Suprapubic skin (tissue), 4 donors: ENCODE measurements at regions not wholly inside any gene's neighbourhood (a gene's known extent, or its start where the extent isn't known, plus 50 kb on each side); places are given as distances from the start of the nearest gene placed in this dataset.

ENCODE experiments used
- CTCF ChIP-seq, 2 donors: fragments of 200-600 bp in 1 of 2; fragments of 450-650 bp in 1 of 2; sonication (generic) in 1 of 2; IDR thresholded peaks; one replicate each; pipeline ENCODE4 v1.5.1; 2016 to 2019; ENCODE audit warnings: antibody characterized with exemption in 2 of 2, mild to moderate bottlenecking in 1 of 2, moderate library complexity in 1 of 2
- EP300 ChIP-seq: sonication (generic); formaldehyde crosslinking; IDR thresholded peaks from one replicate; pipeline ENCODE4 v1.6.1; 2017; ENCODE audit warnings: antibody characterized with exemption
- POLR2AphosphoS5 ChIP-seq, 3 donors: sonication (generic); formaldehyde crosslinking; IDR thresholded peaks; one replicate each; pipeline ENCODE4 v1.6.1; 2017; ENCODE audit warnings: antibody characterized with exemption in 3 of 3

GRCh38 chr22:48486558-48486957, 1341.1 kb downstream of the BRD1 start:
- TF ChIP-seq POLR2AphosphoS5 (IDR thresholded peaks at IDR 0.05) (no peak), CTCF (IDR thresholded peaks at IDR 0.05) (no peak), EP300 (no peak)
